NB4 (cell line): ENCODE measurements at regions not wholly inside any gene's neighbourhood (a gene's known extent, or its start where the extent isn't known, plus 50 kb on each side); places are given as distances from the start of the nearest gene placed in this dataset.

Experiments
- CTCF ChIP-seq: IDR thresholded peaks from one replicate; pipeline ENCODE4 v1.5.1; 2012; ENCODE audit warnings: low read depth, low read length
- MYC ChIP-seq: IDR thresholded peaks from 2 replicates; pipeline ENCODE4 v1.6.1; 2011; ENCODE audit warnings: low read depth, low read length
- POLR2A ChIP-seq: IDR thresholded peaks from 2 replicates; pipeline ENCODE4 v1.6.1; 2011; ENCODE audit warnings: mild to moderate bottlenecking; ENCODE audit not compliant: insufficient read length; ENCODE audit errors: extremely low read depth
- TF ChIP-seq, protein P1 (sequence below): IDR thresholded peaks from 2 replicates; pipeline ENCODE4 v1.6.1; 2011; ENCODE audit warnings: low read depth, low read length

DNA sequence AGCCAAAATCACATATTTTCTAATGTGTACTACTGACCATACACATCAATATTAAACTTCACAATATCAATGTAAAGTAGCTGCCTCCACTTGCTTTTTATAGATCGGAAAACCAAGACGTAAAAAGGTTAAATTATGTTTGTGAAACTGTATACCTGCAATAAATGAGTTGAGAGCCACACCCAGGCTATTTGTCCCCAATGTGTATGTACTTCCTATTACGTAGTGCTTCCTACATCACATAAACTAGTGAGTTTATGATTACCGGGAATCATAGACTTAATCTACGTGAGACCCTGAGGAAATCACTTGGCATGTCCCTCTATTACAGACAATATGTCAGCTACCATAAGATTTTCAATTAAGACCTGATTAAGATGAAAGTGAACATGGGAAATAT is 903.4 kb downstream of the RAB28 start:
- TF ChIP-seq, protein P1, sequence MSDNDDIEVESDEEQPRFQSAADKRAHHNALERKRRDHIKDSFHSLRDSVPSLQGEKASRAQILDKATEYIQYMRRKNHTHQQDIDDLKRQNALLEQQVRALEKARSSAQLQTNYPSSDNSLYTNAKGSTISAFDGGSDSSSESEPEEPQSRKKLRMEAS: no peak
- no peak for TF ChIP-seq CTCF
- TF ChIP-seq POLR2A: no peak
- no peak for TF ChIP-seq MYC
